Activated CD4-positive, alpha-beta T cell treated with anti-CD3 and anti-CD28 coated beads for 4 hours (primary cell): ENCODE measurements at regions not wholly inside any gene's neighbourhood (a gene's known extent, or its start where the extent isn't known, plus 50 kb on each side); places are given as distances from the start of the nearest gene placed in this dataset.

ENCODE experiments used
- DNase-seq, 2 donors: peaks; one replicate each; pipeline ENCODE4 v3.0.0-alpha.2; 2020

- DNase-seq, result no peak
Observed at GRCh38 chr19:28023064-28023463, 1189.9 kb downstream of the UQCRFS1 start.

GRCh38 chr19:28022506-28022905 lies 1190.4 kb downstream of the UQCRFS1 start:
- no peak for DNase-seq

GRCh38 chr19:28021259-28022185 lies 1191.4 kb downstream of the UQCRFS1 start:
- no peak for DNase-seq

- DNase-seq, result no peak
Observed at GRCh38 chr19:28020619-28021258, 1192.2 kb downstream of the UQCRFS1 start.

GRCh38 chr19:28019901-28020300 lies 1193.0 kb downstream of the UQCRFS1 start:
- no peak for DNase-seq

- no peak for DNase-seq
Observed at GRCh38 chr19:28019371-28019770, 1193.6 kb downstream of the UQCRFS1 start.

- DNase-seq, result no peak
Observed at GRCh38 chr19:28018499-28018898, 1194.5 kb downstream of the UQCRFS1 start.

GRCh38 chr19:28014615-28015405 lies 1198.1 kb downstream of the UQCRFS1 start:
- no peak for DNase-seq

GRCh38 chr19:28012361-28012760 lies 1200.6 kb downstream of the UQCRFS1 start:
- DNase-seq, result no peak

- no peak for DNase-seq
Observed at GRCh38 chr19:28010656-28011055, 1202.3 kb downstream of the UQCRFS1 start.

GRCh38 chr19:28009696-28010095 lies 1203.3 kb downstream of the UQCRFS1 start:
- DNase-seq, result no peak

- no peak for DNase-seq
Observed at GRCh38 chr19:28008695-28009094, 1204.3 kb downstream of the UQCRFS1 start.

- DNase-seq, result no peak
Observed at GRCh38 chr19:28003543-28003942, 1209.4 kb downstream of the UQCRFS1 start.

- DNase-seq, result no peak
Observed at GRCh38 chr19:27997069-27997468, 1215.9 kb downstream of the UQCRFS1 start.

GRCh38 chr19:27993619-27994570 lies 1219.1 kb downstream of the UQCRFS1 start:
- no peak for DNase-seq

- DNase-seq, result no peak
Observed at GRCh38 chr19:27986299-27986698, 1226.7 kb downstream of the UQCRFS1 start.

GRCh38 chr19:27975419-27976005 lies 1237.4 kb downstream of the UQCRFS1 start:
- DNase-seq, result no peak

GRCh38 chr19:27974082-27974513 lies 1238.9 kb downstream of the UQCRFS1 start:
- no peak for DNase-seq

- DNase-seq, result no peak
Observed at GRCh38 chr19:27972291-27973040, 1240.5 kb downstream of the UQCRFS1 start.

- DNase-seq, result no peak
Observed at GRCh38 chr19:27971869-27972268, 1241.1 kb downstream of the UQCRFS1 start.

- no peak for DNase-seq
Observed at GRCh38 chr19:27971071-27971470, 1241.9 kb downstream of the UQCRFS1 start.
